ENCODE measurements at regions not wholly inside any gene's neighbourhood (a gene's known extent, or its start where the extent isn't known, plus 50 kb on each side); places are given as distances from the start of the nearest gene placed in this dataset.

DNA sequence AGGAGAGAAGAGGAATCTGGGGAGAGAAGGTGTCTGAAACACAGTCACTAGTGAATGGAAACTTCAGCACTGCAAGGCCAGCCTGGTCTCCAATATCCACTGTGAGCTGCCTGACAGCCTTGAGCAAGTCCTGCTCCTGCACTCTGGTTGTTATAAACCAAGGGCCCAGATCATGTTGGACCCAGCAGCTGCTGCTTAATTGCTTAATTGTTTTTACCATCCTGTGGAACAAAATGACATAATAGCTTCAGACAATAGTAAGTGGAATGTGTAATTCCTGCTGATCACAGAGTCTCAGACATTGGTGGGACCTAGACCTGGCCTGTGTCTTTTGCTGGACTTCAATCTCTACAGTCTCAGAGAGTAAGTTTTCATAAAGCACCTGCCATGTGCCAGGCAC lies 833.7 kb downstream of the TFAP2A start:
- H3K4me3 ChIP-seq (ENCODE audit: low read length) = no peak overlapping the region
- DNase-seq (ENCODE audit: low read depth) = no peak
- TF ChIP-seq, protein P1, sequence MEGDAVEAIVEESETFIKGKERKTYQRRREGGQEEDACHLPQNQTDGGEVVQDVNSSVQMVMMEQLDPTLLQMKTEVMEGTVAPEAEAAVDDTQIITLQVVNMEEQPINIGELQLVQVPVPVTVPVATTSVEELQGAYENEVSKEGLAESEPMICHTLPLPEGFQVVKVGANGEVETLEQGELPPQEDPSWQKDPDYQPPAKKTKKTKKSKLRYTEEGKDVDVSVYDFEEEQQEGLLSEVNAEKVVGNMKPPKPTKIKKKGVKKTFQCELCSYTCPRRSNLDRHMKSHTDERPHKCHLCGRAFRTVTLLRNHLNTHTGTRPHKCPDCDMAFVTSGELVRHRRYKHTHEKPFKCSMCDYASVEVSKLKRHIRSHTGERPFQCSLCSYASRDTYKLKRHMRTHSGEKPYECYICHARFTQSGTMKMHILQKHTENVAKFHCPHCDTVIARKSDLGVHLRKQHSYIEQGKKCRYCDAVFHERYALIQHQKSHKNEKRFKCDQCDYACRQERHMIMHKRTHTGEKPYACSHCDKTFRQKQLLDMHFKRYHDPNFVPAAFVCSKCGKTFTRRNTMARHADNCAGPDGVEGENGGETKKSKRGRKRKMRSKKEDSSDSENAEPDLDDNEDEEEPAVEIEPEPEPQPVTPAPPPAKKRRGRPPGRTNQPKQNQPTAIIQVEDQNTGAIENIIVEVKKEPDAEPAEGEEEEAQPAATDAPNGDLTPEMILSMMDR (conservative IDR thresholded peaks at IDR 0.05; ENCODE audit: low read length) = no peak

- DNase-seq (ENCODE audit: low read depth) = no peak
- H3K4me3 ChIP-seq (ENCODE audit: low read length) = no peak overlapping the region
- TF ChIP-seq, protein P1 (conservative IDR thresholded peaks at IDR 0.05; ENCODE audit: low read length) = no peak
Observed at GRCh38 chr6:9576521-9576920, 838.4 kb downstream of the TFAP2A start.

DNA sequence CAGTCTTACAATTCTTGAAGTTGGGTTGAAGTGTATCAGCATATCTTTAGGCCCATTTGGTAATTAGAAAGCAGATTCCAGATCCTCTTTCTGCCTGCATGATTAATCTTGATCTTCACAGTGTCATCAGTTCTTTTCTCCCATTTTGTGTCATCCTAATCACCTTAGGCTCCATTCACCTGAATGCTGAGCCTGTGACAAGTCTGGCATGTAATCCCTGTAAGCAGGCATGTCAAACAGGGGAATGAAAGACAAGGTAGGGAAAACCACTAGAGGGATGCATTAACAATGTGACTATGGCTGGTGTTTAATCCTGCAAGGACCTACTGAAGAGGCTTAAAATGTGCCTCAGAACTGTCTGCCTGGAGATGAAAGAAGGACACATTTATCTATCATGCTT lies 848.8 kb downstream of the TFAP2A start:
- TF ChIP-seq, protein P1 (conservative IDR thresholded peaks at IDR 0.05; ENCODE audit: low read length) = no peak
- no peak overlapping the region for H3K4me3 ChIP-seq (ENCODE audit: low read length)
- no peak for DNase-seq (ENCODE audit: low read depth)

GRCh38 chr6:9564021-9564420 lies 850.9 kb downstream of the TFAP2A start:
- TF ChIP-seq, protein P1 (conservative IDR thresholded peaks at IDR 0.05; ENCODE audit: low read length) = no peak
- peak; percentile 51 for DNase-seq (ENCODE audit: low read depth)
- no peak overlapping the region for H3K4me3 ChIP-seq (ENCODE audit: low read length)

GRCh38 chr6:9563568-9563967 lies 851.3 kb downstream of the TFAP2A start:
- TF ChIP-seq, protein P1 (conservative IDR thresholded peaks at IDR 0.05; ENCODE audit: low read length) = no peak
- DNase-seq (ENCODE audit: low read depth) = no peak
- H3K4me3 ChIP-seq (ENCODE audit: low read length) = no peak overlapping the region

GRCh38 chr6:9554806-9555205 lies 860.1 kb downstream of the TFAP2A start:
- DNase-seq (ENCODE audit: low read depth) = no peak
- TF ChIP-seq, protein P1 (conservative IDR thresholded peaks at IDR 0.05; ENCODE audit: low read length) = no peak
- H3K4me3 ChIP-seq (ENCODE audit: low read length) = no peak overlapping the region

DNA sequence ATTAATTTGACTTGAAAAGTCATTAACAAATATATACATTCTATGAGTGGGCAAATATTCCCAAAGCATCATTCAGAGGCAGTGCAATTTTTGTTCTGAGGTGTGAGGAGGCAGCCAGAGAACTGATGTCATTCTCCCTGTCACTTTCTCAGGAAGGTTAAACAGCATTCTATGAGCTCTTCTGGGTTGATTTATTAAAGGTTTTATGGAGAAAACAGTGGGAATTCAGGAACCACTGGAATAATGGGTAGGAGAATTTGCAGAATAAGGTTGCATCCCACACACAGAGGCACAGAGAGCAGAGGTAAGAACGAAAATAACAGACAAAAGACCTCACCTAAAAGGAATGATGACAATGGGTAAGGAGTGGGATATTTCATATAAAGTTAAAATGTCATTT lies 860.6 kb downstream of the TFAP2A start:
- DNase-seq (ENCODE audit: low read depth) = no peak
- TF ChIP-seq, protein P1 (conservative IDR thresholded peaks at IDR 0.05; ENCODE audit: low read length) = no peak

More for the DNA sequence above, 860.6 kb downstream of the TFAP2A start:
- no peak overlapping the region for H3K4me3 ChIP-seq (ENCODE audit: low read length)

All from AG10803 (cell line).